HG03432 (cell line): ENCODE measurements at regions not wholly inside any gene's neighbourhood (a gene's known extent, or its start where the extent isn't known, plus 50 kb on each side); places are given as distances from the start of the nearest gene placed in this dataset.
"Not testable (repeated sequence)": the region's sequence is repeated elsewhere in the genome, so short reads cannot be mapped to it uniquely, and the experiment has no call there.

Source experiments
- ATAC-seq: cut with Tn5 transposase; IDR thresholded peaks from one replicate; pipeline ENCODE4 v1.9.1; 2021; ENCODE audit warnings: mild to moderate bottlenecking, moderate library complexity; ENCODE audit not compliant: unreplicated experiment

DNA sequence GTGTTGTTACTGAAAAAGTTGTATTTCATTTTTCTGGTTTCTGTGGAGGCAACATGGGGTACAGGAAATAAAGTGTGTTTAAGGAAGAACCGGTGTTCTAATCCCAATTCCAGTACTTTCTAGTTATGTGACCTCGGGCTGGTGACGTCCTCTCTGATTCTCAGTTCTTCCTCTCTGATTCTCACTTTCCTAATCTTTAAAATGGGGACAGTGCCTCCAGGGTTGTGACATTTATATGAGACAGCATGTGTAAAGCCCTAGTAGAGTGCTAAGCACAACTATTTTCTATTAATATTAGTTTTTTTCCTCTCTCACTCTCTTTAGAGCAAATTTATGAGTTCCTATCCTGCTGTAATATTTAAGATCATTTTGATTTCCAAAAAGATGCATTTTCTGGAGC is 50.9 kb upstream of the PTPDC1 start:
- ATAC-seq: no peak

DNA sequence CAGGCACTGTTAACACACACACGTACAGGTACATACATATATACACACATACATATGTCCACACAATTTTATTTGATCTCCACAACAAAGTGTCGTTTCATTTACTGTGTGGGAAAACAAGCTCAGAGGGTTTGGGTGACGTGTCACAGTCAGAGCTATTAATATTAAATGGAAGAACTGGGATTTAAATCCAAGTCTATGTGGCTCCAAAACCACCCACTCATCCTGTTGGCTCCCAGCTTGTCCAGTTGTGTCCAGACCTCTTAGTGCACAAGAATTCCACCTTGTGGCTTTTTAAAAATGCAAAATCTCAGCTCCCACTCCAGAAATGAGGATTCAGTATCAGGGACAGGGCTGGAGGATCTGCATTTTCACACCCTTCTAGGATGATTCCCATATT is 52.3 kb upstream of the PTPDC1 start:
- no peak for ATAC-seq

DNA sequence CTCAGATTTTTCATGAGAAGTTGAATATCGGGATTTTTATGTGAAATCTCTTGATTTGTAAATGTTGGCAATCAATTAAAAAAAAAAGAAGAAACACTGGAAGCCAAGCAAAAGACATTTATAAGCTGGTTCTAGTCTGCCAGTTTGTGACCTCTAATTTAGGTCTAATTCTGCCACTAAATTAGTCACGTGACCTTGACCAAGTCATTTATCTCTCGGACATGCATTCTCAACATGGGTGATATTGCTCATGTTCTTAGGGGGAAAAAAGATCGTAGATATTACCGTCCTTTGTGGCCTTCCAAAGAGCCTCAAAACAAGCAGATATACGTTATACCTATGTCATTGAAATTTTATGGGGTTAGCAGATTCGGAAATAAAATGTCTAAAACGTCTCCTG is 52.9 kb upstream of the PTPDC1 start:
- ATAC-seq: no peak

DNA sequence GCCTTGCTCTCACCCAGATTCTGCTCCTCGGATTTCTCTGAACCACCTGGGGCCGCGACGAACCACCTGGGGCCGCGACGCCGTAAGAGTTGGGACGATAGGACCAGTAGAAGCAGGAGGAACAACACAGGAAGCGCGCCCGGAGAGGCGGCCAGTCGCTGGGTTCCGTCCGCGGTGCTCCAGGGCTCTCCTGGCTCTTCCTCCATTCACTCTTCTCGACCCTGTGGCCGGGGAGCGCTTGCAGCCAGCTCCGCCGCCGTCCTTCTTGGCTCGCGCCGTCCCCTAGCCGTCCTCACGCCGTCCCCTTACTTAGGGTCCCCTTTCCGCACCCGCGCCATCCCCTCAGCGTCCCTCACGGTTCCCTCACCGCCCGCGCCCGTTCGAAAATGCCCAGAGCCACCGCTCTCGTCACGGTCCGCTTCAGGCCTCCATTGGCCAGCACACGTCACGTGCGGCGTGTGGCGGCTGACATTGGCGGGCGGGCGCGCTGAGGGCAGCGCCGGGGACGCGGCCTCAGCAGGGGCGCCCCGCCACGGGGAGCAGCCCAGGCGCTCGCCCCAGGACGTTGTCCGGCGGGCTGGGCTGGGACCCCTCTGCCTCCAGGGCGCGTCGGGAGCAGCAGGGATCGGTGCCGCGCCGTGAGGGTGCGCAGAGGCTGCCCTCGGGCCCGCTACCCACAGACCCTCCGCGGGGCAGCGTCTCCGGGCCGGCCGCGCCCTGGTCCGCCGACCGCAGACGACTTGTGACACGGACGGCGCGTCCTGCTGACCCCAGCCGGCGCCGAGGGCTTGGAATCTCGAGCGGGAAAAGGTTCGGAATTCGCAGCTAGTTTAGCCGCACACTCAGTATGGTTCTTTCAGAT is 53.7 kb upstream of the PTPDC1 start:
- peak; percentile 99 for ATAC-seq

DNA sequence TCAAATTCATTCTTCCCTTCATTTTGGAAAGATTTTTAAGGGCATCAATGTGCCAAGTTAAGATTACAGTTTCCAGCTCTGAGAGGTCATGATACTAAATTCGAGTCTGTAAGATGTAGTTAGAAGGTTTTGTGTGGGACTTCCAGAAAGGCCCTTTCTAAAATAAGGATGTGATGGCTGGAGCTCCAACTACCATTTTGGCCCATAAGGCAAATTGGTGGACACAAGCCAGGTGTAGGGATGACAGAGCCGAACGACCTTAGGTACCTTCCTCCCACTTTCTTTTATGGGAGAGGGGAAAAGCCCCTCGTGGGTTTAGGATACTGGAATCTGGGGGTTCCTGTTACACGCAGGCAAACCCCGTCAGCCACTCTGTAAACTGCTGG is 54.3 kb upstream of the PTPDC1 start:
- no peak for ATAC-seq

DNA sequence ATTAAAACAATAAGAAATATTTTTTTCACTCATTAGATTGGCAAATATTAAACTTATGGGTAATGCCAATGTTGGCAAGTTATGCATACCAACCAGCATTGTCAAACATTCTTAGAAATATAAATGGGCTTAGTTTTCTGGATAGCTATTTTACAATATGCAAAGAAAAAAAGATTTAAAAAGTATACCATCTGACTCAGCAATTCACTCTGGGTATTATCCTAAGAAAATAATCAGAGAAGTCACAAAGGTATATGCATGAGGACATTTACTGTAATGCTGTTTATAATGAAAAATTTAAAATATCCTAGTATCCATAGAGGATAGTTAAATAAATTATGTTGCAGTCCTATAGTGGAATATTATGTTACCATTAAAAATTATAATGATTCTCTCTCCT is 57.4 kb upstream of the PTPDC1 start:
- ATAC-seq: no peak

DNA sequence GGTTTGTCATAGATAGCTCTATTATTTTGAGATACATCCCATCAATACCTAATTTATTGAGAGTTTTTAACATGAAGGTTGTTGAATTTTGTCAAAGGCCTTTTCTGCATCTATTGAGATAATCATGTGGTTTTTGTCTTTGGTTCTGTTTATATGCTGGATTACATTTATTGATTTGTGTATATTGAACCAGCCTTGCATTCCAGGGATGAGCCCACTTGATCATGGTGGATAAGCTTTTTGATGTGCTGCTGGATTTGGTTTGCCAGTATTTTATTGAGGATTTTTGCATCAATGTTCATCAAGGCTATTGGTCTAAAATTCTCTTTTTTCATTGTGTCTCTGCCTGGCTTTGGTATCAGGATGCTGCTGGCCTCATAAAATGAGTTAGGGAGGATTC is 61.8 kb upstream of the PTPDC1 start:
- not testable (repeated sequence) for ATAC-seq

DNA sequence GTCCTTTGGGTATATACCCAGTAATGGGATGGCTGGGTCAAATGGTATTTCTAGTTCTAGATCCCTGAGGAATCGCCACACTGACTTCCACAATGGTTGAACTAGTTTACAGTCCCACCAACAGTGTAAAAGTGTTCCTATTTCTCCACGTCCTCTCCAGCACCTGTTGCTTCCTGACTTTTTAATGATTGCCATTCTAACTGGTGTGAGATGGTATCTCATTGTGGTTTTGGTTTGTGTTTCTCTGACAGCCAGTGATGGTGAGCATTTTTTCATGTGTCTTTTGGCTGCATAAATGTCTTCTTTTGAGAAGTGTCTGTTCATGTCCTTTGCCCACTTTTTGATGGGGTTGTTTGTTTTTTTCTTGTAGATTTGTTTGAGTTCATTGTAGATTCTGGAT is 63.4 kb upstream of the PTPDC1 start:
- not testable (repeated sequence) for ATAC-seq

DNA sequence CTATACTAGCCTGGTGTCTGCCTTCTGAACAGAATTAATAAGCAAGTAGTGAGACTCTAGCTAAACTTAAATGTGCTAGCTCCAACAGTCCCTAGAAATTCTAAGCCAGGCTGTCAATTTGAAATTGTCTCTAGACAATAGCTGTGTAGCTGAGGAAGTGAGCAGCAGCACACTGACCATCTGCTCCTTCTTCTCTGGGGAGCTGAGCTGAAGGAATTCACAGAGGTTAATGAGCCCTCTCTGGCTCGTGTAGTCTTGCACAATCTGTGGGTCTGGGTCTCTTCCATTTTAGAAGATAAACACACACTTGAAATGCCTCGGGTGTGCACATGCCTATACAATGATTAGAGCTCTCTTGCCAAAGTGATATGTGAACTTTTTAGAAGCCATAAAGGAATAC is 63.5 kb upstream of the BARX1 start:
- no peak for ATAC-seq

DNA sequence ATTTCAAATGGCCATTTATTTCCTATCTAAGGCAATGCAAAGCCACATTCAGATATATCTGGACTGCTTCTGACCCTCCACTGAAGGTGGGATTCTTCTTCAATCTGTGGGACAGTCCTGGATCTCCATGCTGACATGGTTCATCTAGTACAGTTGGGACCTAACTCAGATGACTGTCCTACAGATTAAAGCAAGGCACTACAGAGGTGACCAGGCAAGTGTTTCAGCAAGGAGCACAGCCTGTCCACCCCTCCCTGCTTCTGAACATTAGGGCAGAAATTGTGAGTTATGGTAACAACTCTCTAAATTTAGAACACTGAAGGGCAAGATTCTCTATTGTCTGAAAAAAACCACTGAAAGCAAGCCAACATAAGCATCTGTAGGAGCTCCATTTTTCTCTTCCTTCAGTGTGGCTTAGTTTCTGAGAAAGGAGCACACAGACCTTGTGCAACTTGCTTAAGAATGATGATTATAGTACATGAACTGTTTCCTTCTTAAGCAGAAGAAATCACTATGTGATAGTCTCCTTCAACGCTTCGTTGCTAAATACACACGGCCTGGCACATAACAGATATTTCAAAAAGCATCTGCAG is 62.9 kb upstream of the BARX1 start:
- ATAC-seq: no peak

DNA sequence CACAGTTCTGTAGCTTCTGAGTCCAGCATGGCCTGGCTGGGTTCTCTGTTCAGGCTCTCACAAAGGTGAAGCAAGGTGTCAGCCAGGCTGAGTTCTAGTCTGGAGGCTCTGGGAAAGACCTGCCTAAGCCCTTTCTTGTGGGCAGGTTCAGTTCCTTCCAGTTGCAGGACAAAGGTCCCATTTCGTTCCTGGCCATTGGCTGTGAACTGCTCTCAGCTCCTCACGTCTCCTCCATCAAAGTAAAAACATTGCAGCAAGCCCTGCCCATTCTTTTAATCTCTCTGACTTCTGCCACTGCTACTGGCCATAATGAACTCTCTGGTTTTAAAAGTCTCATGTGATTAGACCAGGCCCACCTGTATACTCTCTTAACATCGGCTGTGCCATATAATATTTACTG is 61.6 kb upstream of the BARX1 start:
- no peak for ATAC-seq

DNA sequence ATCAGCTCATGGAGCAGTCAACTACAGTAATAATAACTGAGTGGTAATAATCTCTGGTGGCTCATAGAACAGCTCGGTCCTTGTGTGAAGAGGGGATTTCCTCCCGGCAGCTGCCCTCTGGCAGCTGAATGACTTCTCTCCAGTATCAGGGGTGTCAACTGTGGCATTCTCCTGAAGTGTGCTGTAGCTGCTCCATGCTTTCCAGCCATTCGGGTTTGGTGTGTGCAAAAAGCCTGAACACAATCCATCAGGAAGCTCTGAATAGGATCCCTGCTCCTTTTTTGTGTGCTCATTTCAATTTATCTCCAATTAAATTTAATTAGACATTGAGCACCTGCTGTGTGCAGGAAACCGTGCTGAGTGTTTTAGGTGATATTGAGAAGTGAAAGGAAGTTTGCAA is 59.8 kb upstream of the BARX1 start:
- ATAC-seq: no peak

DNA sequence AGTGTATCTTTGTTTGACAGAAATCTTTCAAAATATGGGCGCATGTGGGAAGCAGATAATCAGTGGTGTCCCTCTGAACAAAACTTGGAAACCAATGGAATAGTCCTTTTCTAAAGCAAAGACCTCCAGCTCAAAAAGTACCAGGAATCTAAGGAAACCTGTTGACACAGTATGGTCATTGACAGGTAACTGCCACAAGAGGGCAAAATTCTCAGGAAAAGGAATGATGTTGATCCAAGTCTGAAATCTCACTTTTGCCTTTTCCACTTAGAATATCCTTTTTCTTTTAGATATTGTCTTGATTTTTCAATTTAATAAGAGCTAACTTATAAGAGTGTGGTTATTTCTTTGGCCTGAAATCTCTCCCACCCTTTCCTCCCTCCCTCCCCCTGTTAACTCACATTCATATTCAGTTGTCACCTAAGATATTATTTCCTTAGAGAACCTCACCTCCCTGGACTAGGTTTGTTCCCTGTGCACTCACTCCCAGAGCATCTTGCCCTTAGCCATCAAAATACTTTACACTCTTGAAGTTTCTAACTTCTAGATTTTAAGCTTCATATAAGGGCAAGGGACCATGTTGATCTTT is 59.0 kb upstream of the BARX1 start:
- ATAC-seq: no peak

DNA sequence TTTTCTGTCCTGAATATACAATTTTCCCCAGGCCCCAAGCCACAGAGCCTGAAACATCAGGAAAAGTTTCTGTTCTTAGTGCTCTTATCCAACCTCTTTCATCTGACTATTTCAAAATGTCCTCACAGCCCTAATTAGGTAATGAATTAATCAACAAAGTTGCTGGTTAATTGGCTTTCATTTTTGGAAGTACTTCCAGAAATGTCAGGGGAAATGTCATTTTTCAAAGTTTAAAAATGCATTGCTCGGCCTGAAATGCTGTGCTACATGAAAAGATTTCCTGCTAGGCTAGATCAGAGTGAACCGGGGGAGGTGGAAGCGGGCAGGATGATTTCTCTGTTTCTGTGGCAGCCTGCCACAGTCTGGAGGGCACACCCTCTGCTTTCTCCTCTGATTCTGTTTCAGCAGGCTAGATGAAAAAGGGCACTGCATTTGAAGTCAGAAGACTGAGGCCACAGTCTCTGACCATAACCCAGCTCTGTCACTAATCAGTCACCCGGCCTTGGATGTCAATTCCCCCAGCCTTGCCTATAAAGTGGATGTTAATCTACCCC is 55.9 kb upstream of the BARX1 start:
- no peak for ATAC-seq

DNA sequence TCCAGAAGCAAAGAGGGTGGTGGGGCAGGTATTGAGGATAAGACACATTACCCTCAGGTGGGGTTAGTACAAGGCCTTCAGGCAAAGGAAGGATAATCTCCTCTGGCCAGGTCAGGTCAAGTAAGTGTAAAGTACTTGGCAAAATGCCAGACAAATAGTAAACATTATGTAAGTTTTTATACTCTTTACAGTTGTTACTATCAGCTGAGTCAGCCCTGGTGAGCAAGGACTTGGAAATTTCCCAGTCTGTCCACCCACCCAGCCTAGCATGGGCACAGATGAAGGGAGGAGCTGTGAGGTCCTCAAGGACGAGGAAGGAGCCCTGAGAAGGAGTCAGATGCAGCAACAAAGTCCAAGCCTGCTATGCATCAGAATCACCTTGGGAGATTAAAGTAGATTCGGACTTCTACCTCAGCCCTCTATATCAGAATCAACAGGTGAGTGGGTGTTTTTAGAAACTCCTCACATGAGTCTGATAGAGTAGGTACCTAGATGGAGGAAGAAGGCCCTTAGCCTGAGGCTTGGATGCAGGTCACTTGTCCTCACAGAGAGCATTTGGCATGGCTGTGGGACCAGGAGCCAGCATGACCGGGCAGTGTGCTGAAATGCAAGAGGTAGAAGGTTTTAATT is 50.2 kb upstream of the BARX1 start:
- no peak for ATAC-seq
